22Rv1 (cell line): ENCODE measurements at regions not wholly inside any gene's neighbourhood (a gene's known extent, or its start where the extent isn't known, plus 50 kb on each side); places are given as distances from the start of the nearest gene placed in this dataset.

Experiments used
- ZFX ChIP-seq: fragments of 450-650 bp; IDR thresholded peaks from 2 replicates; pipeline ENCODE4 v1.6.1; 2017; ENCODE audit warnings: antibody characterized with exemption, borderline replicate concordance
- TF ChIP-seq, protein P1 (sequence below): fragments of 450-650 bp; IDR thresholded peaks from 2 replicates; pipeline ENCODE4 v1.5.1; 2017; ENCODE audit warnings: mild to moderate bottlenecking

DNA sequence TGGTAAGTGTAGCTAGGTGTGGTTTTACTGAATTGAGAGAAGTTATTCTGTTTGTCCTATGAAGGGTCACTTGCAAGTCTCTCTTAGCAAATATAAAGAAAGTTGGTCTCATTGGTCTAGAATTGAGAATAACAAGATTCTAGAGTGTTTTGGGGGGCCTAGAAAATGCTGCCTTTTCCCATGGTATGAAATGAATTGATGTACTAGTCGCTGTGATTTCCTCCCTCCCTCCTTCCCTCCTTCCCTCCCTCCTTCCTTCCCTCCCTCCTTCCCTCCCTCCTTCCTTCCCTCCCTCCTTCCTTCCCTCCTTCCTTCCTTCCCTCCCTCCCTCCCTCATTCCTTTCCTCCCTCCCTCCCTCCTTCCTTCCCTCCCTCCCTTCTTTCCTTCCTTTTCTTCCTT, 166.7 kb upstream of the RGS6 start:
- TF ChIP-seq, protein P1, sequence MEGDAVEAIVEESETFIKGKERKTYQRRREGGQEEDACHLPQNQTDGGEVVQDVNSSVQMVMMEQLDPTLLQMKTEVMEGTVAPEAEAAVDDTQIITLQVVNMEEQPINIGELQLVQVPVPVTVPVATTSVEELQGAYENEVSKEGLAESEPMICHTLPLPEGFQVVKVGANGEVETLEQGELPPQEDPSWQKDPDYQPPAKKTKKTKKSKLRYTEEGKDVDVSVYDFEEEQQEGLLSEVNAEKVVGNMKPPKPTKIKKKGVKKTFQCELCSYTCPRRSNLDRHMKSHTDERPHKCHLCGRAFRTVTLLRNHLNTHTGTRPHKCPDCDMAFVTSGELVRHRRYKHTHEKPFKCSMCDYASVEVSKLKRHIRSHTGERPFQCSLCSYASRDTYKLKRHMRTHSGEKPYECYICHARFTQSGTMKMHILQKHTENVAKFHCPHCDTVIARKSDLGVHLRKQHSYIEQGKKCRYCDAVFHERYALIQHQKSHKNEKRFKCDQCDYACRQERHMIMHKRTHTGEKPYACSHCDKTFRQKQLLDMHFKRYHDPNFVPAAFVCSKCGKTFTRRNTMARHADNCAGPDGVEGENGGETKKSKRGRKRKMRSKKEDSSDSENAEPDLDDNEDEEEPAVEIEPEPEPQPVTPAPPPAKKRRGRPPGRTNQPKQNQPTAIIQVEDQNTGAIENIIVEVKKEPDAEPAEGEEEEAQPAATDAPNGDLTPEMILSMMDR: no peak
- no peak for TF ChIP-seq ZFX
